GM12891 (cell line): ENCODE measurements at regions not wholly inside any gene's neighbourhood (a gene's known extent, or its start where the extent isn't known, plus 50 kb on each side); places are given as distances from the start of the nearest gene placed in this dataset.

ENCODE experiments used
- DNase-seq: peaks from one replicate; pipeline ENCODE4 v3.0.0; 2011; ENCODE audit warnings: low spot score; ENCODE audit not compliant: insufficient read length
- FAIRE-seq: peaks from 2 replicates; lab custom pipeline; 2011; peaks lifted over from hg19 to GRCh38; lab: Jason Lieb, UNC
- PAX5 ChIP-seq: IDR thresholded peaks from 2 replicates; pipeline ENCODE4 v1.6.1; 2011; ENCODE audit warnings: low read length, moderate library complexity, mild to moderate bottlenecking; ENCODE audit not compliant: insufficient read depth, severe bottlenecking
- POLR2A ChIP-seq: IDR thresholded peaks from 2 replicates; pipeline ENCODE4 v1.6.1; 2011; ENCODE audit warnings: low read depth, low read length, control low read depth
- POLR2AphosphoS5 ChIP-seq: IDR thresholded peaks from 2 replicates; pipeline ENCODE4 v1.6.1; 2011; ENCODE audit warnings: low read depth, low read length, control low read depth
- POU2F2 ChIP-seq: IDR thresholded peaks from 2 replicates; pipeline ENCODE4 v1.6.1; 2011; ENCODE audit warnings: low read depth, mild to moderate bottlenecking, control low read depth, low read length, moderate library complexity
- SPI1 ChIP-seq: IDR thresholded peaks from 2 replicates; pipeline ENCODE4 v1.6.1; 2011; ENCODE audit warnings: low read depth, low read length, control low read depth
- TAF1 ChIP-seq: IDR thresholded peaks from 2 replicates; pipeline ENCODE4 v1.6.1; 2011; ENCODE audit warnings: low read depth, low read length, control low read depth

DNA sequence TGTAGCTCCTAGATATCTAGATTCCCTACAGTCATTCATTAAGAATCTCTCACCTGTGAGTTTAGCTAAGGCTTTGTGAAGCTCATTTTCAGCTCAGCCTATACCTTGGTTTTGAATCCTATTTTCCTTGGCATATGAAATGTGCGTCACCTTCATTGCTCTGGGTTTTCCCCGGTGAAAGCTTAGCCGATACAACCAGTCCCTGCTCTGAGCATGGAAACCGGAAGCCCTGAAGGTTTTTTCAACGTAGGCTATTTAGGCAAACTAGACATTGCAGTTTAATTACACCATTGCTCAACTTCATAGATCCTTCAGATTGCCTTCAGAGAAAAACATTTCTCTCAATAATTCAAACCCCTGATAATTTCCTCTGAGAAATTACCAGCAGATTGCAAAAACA is 206.8 kb upstream of the TPRG1 start:
- DNase-seq (no peak), FAIRE-seq (no peak)
- no peak for TF ChIP-seq PAX5
- TF ChIP-seq SPI1 = no peak
- TF ChIP-seq TAF1 = no peak
- no peak for TF ChIP-seq POLR2A
- no peak for TF ChIP-seq POU2F2
- TF ChIP-seq POLR2AphosphoS5 = no peak

- no peak for FAIRE-seq
- TF ChIP-seq TAF1 (no peak), PAX5 (no peak), POU2F2 (no peak), POLR2AphosphoS5 (no peak), POLR2A (no peak), SPI1 (no peak)
- DNase-seq = no peak
Observed at GRCh38 chr3:188972310-188972709, 199.5 kb upstream of the TPRG1 start.

DNA sequence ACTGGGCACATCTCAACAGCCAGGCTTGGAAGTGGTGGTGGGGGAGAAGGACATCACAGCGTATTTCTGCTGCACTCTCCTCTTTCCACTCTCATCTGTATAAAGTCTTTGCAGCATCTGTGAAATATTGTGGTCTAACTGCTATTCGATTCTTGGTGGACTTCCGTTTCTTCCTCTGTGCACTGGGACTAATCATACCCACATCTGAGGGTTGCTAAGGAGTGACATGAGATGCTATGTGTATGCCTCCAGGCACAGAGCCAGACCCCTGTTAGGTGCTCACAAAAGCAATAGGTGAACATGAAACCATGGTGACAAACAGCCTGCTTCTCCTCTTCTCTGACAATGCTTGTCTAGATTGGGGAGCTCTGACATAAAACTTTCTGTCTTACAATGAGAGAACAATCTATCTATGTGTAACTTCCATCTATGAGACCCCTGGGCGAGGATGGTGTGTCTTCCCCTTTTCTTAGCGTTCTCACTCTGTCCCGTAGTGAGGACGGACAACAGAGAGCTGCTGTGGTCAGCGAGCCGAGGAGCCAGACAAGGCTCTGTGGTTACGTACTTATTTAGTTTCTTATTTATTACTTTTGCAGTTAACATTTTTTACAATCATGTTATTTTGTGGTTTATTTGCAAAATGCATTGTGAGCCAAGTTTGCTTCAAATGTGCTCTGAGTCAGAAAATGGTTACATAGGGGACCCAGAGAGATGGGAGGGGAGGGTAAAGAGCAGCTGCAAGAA is 196.7 kb upstream of the TPRG1 start:
- no peak for FAIRE-seq
- no peak for DNase-seq
- no peak for TF ChIP-seq SPI1
- no peak for TF ChIP-seq POLR2A

GRCh38 chr3:188975600-188976314 is 196.0 kb upstream of the TPRG1 start:
- FAIRE-seq = no peak

GRCh38 chr3:188976407-188976806 is 195.4 kb upstream of the TPRG1 start:
- DNase-seq (no peak), FAIRE-seq (no peak)
- TF ChIP-seq PAX5 (no peak), TAF1 (no peak), POLR2AphosphoS5 (no peak), POU2F2 (no peak), POLR2A (no peak), SPI1 (no peak)

More at GRCh38 chr3:188975600-188976314, 196.0 kb upstream of the TPRG1 start:
- TF ChIP-seq TAF1 (no peak), POLR2A (no peak), SPI1 (no peak), PAX5 (no peak), POLR2AphosphoS5 (no peak), POU2F2 (no peak)
- DNase-seq = no peak

DNA sequence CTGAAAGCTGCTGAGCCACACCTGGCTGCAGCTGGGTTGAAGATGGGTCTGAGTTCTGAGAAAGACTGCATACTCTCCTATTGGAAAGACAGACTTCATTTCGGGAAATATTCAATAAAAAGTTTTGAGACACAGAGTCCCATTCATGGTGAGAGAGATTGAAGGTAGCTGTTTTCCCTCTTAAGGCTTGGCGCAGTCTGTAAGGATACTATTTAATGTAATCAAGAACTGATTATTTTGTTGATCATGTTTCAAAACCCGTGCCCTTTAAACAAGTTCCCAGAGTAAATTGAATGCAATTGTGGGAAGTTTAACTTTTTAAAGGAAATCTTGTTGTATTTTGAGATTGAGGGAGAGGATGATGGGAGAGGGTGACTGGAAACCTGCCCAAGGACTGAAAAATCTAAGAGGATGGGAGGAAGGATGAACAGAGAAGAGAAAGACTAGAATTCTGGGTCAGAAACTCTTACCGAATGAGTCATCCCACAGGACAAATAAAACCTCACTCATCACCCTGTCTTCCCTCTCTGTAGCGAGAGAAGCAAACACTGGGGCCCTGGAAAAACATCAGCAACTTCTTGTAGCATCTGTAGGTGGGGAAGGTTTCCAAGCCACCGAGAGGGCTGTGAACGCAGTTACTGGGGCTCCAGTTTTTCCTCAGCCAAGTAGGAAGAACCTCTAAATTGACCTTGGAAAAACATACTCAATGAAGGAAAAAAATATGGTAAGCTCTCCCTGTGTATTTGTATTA is 193.2 kb upstream of the TPRG1 start:
- no peak for DNase-seq
- no peak for FAIRE-seq
- TF ChIP-seq POLR2AphosphoS5 (no peak), POLR2A (no peak), POU2F2 (no peak), TAF1 (no peak), PAX5 (no peak), SPI1 (no peak)

DNA sequence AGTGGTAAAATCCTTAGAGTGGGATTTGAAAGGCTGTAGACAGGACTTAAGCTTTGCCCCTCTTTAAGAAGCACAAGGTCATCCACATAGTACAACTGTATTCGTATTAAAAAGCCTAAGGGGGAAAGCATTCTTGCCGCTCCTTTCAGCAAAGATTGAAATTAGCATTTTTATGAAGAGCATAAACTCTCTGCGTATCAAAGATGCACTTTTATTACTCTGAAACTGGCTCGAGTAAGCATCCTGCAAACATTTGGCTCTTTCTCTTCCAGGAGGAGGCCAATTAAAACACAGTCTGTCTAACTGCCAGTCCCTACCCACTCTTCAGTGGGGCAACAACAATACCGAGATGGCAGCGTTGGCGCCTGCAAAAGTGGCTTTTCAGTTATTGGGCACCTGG is 192.5 kb upstream of the TPRG1 start:
- TF ChIP-seq POLR2AphosphoS5 = no peak
- TF ChIP-seq POLR2A = no peak
- TF ChIP-seq POU2F2 = no peak
- no peak for TF ChIP-seq SPI1
- TF ChIP-seq TAF1 = no peak
- no peak for TF ChIP-seq PAX5
- no peak for DNase-seq
- FAIRE-seq = no peak

GRCh38 chr3:188979669-188980310 is 192.0 kb upstream of the TPRG1 start:
- no peak for DNase-seq
- no peak for TF ChIP-seq POLR2A
- no peak for FAIRE-seq

DNA sequence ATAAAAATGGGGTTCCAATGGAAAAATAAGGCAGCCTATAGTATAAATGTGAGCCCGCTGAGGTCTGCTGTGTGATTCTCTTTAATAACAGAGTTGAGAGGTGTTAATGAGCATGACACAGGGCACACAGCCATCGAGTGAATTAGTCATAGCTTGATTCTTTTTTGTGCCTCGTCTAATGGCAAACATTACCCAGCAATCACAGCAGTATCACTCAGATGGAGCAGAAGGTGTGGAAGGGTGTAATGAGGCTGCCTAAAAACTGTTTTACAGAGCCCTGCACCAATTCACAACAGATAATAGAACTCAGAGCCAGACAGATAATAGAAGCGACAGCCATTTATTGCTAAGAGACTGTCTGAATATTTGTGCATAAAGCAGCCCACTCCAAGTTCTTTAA is 178.6 kb upstream of the TPRG1 start:
- TF ChIP-seq TAF1 = no peak
- TF ChIP-seq POU2F2 = no peak
- TF ChIP-seq PAX5 = no peak
- FAIRE-seq (no peak), DNase-seq (no peak)

- TF ChIP-seq TAF1 (no peak), SPI1 (no peak), POLR2AphosphoS5 (no peak), PAX5 (no peak), POU2F2 (no peak), POLR2A (no peak)
- DNase-seq (no peak), FAIRE-seq (no peak)
Observed at GRCh38 chr3:189001559-189001958, 170.2 kb upstream of the TPRG1 start.
